ENCODE measurements at regions not wholly inside any gene's neighbourhood (a gene's known extent, or its start where the extent isn't known, plus 50 kb on each side); places are given as distances from the start of the nearest gene placed in this dataset.

DNA sequence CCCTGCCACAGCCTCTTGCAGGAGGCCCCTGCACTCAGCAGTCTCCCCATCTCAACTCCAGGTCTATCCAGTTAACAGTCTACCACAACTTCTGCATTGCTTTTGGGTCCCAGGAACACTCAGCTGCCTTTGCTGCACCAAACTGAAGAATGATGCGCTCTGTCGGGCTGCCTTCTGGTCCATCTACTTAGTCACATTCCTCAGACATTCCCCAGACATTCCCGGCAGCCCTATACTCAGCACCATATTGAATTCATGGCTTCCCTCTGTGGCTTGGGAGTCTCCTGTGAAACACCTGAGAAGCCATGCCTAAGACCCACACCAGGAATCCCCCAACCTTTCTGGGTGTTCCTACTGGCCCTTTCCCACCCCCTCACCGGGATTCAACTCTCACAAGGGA, 99.6 kb upstream of the COL21A1 start:
- no peak for DNase-seq (ENCODE audit: low read depth)

GRCh38 chr6:56345376-56345995, 98.1 kb upstream of the COL21A1 start:
- DNase-seq (ENCODE audit: low read depth), result no peak

- no peak for DNase-seq (ENCODE audit: low read depth)
These were observed 95.9 kb upstream of the COL21A1 start for GRCh38 chr6:56343295-56343694.

- no peak for DNase-seq (ENCODE audit: low read depth)
These were observed 92.1 kb upstream of the COL21A1 start for GRCh38 chr6:56339524-56339923.

GRCh38 chr6:56335726-56336125, 88.3 kb upstream of the COL21A1 start:
- DNase-seq (ENCODE audit: low read depth), result no peak

- no peak for DNase-seq (ENCODE audit: low read depth)
These were observed 87.6 kb upstream of the COL21A1 start for GRCh38 chr6:56334937-56335336.

- DNase-seq (ENCODE audit: low read depth), result no peak
These were observed 82.1 kb upstream of the COL21A1 start for GRCh38 chr6:56329271-56330050.

DNA sequence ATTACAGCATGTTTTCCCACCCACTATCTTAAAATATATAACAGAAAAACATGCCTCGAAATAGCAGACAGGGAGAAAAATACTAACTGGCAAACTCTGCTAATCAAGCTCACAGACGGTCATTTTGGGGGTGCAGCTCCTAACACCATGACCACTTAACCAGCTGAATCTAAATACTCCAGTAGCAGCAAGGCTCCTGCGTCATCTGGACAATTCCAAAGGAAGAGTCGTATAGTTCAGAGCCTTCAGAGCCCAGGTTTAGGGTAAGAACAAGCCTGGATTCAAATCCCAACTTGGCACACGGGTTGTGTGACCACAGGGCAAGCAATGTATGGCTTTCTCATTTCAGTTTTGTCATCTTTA, 81.3 kb upstream of the COL21A1 start:
- DNase-seq (ENCODE audit: low read depth), result no peak

DNA sequence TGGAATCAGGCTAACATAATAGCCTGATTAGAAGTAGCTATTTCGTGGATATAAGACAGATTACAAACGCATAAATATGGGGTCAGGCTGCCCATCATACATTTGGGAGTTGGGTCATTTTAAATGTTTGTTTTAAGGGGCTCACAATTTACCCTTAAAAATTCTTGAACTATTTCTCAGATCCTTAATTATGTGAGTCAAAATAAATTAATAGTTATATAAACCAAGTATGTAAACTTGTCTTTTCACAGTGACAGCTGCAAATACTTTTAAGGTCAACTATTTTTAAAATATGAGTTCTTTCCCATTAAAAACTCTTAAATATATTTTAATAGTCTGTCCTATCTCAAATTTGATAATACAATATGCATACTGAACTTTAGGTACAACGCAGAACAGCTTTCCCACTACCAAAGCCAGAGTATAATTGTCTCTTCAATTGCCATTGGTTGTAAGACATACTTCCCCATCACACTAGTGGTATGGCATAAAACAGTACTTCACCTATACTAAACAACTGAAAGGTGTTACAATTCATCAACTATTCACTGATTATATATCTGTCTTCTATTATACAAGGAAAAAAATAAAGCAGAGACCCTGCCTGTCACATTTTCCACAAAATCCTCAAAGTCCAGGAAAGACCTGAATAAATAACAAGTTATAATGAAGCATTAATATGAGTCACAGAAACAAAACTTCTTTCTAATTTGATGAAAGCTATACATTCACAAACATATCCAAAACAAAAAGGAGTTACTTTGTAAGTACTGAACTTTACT, 80.8 kb upstream of the COL21A1 start:
- no peak for DNase-seq (ENCODE audit: low read depth)

- no peak for DNase-seq (ENCODE audit: low read depth)
These were observed 77.0 kb upstream of the COL21A1 start for GRCh38 chr6:56324396-56324795.

DNA sequence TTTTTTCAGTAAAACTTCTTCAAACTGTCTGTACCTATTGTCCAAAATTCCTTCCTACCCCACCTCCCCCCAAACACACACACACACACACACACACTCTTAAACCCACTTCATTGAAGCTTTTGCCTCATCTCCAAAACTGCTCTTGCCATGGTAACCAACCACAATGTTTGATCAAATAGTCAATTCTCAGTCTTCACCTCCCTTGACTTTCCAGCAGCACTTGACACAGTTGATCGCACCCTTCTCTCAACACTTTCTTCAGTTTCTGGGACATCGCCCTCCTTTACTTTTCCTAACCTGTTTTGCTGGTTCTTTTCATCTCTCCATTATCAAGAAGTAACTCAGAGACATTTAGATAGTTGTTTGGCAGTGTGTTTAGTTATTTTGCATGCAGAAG, 71.5 kb upstream of the COL21A1 start:
- no peak for DNase-seq (ENCODE audit: low read depth)

GRCh38 chr6:56314683-56315523, 67.5 kb upstream of the COL21A1 start:
- no peak for DNase-seq (ENCODE audit: low read depth)

GRCh38 chr6:56311533-56312448, 64.4 kb upstream of the COL21A1 start:
- no peak for DNase-seq (ENCODE audit: low read depth)

- no peak for DNase-seq (ENCODE audit: low read depth)
These were observed 63.7 kb upstream of the COL21A1 start for GRCh38 chr6:56311061-56311460.

DNA sequence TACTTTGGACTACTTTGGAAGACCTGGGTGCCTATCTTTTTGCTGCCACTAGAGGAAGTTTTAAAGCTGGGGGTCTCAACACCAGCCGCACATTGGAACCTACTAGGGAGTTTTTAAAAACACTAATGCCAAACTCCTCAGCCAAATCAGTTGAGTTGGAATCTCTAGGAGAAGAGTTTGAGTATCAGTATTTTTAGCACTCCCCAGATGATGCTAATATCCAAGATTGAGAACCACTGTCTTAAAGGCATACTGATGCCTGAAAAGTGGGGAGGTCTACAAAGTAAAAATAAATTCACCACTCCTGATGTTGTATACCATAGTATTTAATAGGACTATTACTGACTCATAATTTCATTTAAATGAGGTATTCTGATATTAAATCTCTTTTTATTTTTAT, 62.9 kb upstream of the COL21A1 start:
- DNase-seq (ENCODE audit: low read depth), result no peak

GRCh38 chr6:56299916-56300315, 52.5 kb upstream of the COL21A1 start:
- no peak for DNase-seq (ENCODE audit: low read depth)

DNA sequence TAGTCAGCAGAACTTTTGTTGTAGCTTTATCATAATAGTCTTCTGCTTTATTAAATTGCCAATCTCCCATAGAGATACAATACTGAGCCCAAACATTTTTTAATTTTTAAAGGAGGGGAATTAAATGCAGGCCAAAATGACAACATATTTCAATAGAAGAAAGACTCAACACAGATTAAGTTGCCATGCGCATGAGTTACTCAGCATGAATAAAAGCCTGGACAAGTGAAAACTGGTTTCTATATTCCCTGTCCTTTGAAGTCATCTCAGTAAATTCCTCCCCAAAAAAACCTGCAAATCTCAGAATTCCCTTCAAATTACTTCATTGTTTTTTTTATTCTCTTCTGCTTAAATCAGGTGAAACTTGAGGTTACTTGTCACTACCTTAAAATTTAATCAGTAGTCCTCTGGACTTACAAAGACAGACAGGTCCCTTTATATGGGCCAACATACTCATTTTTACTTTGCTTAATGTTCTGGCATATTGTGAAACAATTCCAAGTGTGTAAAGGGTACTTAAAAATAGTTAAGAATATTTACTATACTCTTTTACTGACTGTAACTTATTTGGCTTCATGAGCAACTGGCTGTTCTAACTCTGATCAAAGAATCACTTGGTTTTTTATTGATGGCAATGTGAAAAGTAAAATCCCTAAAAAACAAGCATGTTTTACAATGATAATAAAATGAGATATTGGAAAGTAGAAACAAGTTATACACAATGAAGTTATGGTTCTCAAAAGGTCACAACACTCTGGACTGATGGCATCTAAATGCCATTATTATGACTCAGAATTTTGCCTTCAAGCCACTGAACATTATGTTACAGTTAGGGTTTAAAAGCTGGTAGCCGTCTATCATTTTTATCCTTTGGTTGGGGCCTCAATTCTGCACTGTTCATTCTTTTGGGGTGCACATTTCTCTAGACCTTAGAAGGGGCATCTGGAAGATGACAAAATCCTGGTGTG, 49.9 kb upstream of the COL21A1 start:
- DNase-seq (ENCODE audit: low read depth), result no peak

All from CMK (cell line).